Neural cell (in vitro differentiated cells): ENCODE measurements at regions not wholly inside any gene's neighbourhood (a gene's known extent, or its start where the extent isn't known, plus 50 kb on each side); places are given as distances from the start of the nearest gene placed in this dataset.

Experiments
- H2AFZ ChIP-seq: fragments of 200-600, 300-800 bp; sonication (generic), shearing (Covaris generic); 2 replicates; pipeline ENCODE4 v1.6.0; 2014; ENCODE audit warnings: low read depth, mild to moderate bottlenecking, antibody characterized with exemption, low read length, moderate library complexity
- H3F3A ChIP-seq: fragments of 200-600 bp; shearing (Covaris generic); 2 replicates; pipeline ENCODE4 v1.6.1; 2016; ENCODE audit warnings: mild to moderate bottlenecking, moderate library complexity, mixed read lengths, antibody characterized with exemption, low read length; ENCODE audit not compliant: insufficient read depth, poor library complexity, severe bottlenecking
- H3K27ac ChIP-seq: fragments of 200-600, 300-800 bp; sonication (generic), shearing (Covaris generic); 2 replicates; pipeline ENCODE4 v1.5.1; 2014; ENCODE audit warnings: mild to moderate bottlenecking, low read length, moderate library complexity
- H3K27me3 ChIP-seq: fragments of 300-800, 200-600 bp; sonication (generic), shearing (Covaris generic); 2 replicates; pipeline ENCODE4 v1.6.0; 2014; ENCODE audit warnings: mild to moderate bottlenecking, low read depth, low read length, moderate library complexity; ENCODE audit not compliant: insufficient read depth
- H3K36me3 ChIP-seq: fragments of 300-800, 200-600 bp; sonication (generic), shearing (Covaris generic); 2 replicates; pipeline ENCODE4 v1.5.1; 2014; ENCODE audit warnings: mild to moderate bottlenecking, antibody characterized with exemption, low read length, moderate library complexity; ENCODE audit not compliant: insufficient read depth
- H3K4me2 ChIP-seq: fragments of 300-800, 200-600 bp; sonication (generic), shearing (Covaris generic); 2 replicates; pipeline ENCODE4 v1.6.0; 2014; ENCODE audit warnings: mild to moderate bottlenecking, low read length
- H3K4me3 ChIP-seq: fragments of 300-800, 200-600 bp; sonication (generic), shearing (Covaris generic); 2 replicates; pipeline ENCODE4 v1.5.1; 2014; ENCODE audit warnings: mild to moderate bottlenecking, low read length, moderate library complexity
- H3K79me2 ChIP-seq: fragments of 200-600 bp; shearing (Covaris generic); replicated peaks from 2 replicates; pipeline ENCODE4 v1.6.0; 2014; ENCODE audit warnings: mild to moderate bottlenecking, low read length, moderate library complexity; ENCODE audit not compliant: insufficient read depth
- H3K9ac ChIP-seq: fragments of 300-800, 200-600 bp; sonication (generic), shearing (Covaris generic); 2 replicates; pipeline ENCODE4 v1.6.1; 2016; ENCODE audit warnings: mild to moderate bottlenecking, low read length, mixed read lengths
- H3K9me2 ChIP-seq: fragments of 200-600 bp; shearing (Covaris generic); 2 replicates; pipeline ENCODE4 v1.6.1; 2016; ENCODE audit warnings: mild to moderate bottlenecking, low read length, mixed read lengths; ENCODE audit not compliant: insufficient read depth
- H3K9me3 ChIP-seq: fragments of 200-600, 300-800 bp; sonication (generic), shearing (Covaris generic); 2 replicates; pipeline ENCODE4 v1.6.1; 2016; ENCODE audit warnings: mild to moderate bottlenecking, mixed run types, low read length, moderate library complexity, mixed read lengths
- H4K20me1 ChIP-seq: fragments of 200-600 bp; shearing (Covaris generic); 2 replicates; pipeline ENCODE4 v1.6.1; 2016; ENCODE audit warnings: mild to moderate bottlenecking, mixed run types; ENCODE audit not compliant: insufficient read depth
- EP300 ChIP-seq: fragments of 450-650 bp; conservative IDR thresholded peaks from 2 replicates; pipeline ENCODE4 v1.6.1; 2014; ENCODE audit warnings: antibody characterized with exemption, mild to moderate bottlenecking, moderate library complexity; ENCODE audit not compliant: poor library complexity, severe bottlenecking
- EZH2 ChIP-seq: fragments of 200-600, 300-800 bp; shearing (Covaris generic), sonication (generic); IDR thresholded peaks from 2 replicates; pipeline ENCODE4 v1.6.1; 2014; ENCODE audit warnings: antibody characterized with exemption, low read length, borderline replicate concordance, mild to moderate bottlenecking; ENCODE audit not compliant: insufficient read depth, poor library complexity, severe bottlenecking
- MXI1 ChIP-seq: fragments of 450-650 bp; conservative IDR thresholded peaks from 2 replicates; pipeline ENCODE4 v1.6.1; 2014; ENCODE audit warnings: antibody characterized with exemption, mild to moderate bottlenecking; ENCODE audit not compliant: poor library complexity, severe bottlenecking
- POLR2AphosphoS5 ChIP-seq: IDR thresholded peaks from 2 replicates; pipeline ENCODE4 v1.6.1; 2012
- RAD21 ChIP-seq: fragments of 450-650 bp; conservative IDR thresholded peaks from 2 replicates; pipeline ENCODE4 v1.6.1; 2014; ENCODE audit warnings: antibody characterized with exemption, mild to moderate bottlenecking, moderate library complexity
- SMC3 ChIP-seq: fragments of 450-650 bp; conservative IDR thresholded peaks from 2 replicates; pipeline ENCODE4 v1.6.1; 2014; ENCODE audit warnings: antibody characterized with exemption, mild to moderate bottlenecking, moderate library complexity; ENCODE audit not compliant: poor library complexity
- TAF1 ChIP-seq: IDR thresholded peaks from 2 replicates; pipeline ENCODE4 v1.6.1; 2012; ENCODE audit warnings: low read depth
- TF ChIP-seq, protein P1 (sequence below): IDR thresholded peaks from 2 replicates; pipeline ENCODE4 v1.6.1; 2012; ENCODE audit warnings: borderline replicate concordance
- TF ChIP-seq, protein P2 (sequence below): fragments of 450-650 bp; IDR thresholded peaks from 2 replicates; pipeline ENCODE4 v1.5.1; 2014; ENCODE audit warnings: antibody characterized with exemption, mild to moderate bottlenecking, moderate library complexity; ENCODE audit not compliant: poor library complexity, severe bottlenecking

DNA sequence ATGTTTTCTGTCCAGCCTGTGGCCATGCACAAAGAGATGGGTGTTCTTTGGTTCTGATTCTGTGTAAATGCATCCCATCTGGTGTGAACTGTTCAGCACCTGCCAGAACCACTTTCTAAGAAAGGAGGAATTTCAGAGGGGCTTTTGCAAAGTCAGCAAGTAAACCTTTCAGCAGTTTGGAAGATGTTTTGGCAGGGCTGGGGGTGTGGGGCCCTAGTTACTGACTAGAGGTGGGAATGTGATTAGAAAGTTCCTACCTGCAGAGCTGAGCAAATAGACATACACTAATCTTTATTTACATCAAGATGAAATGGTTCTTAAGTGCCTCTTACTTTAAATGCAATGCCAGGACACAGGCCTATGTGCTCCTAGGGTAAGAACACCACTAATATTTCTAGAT lies 378.1 kb upstream of the USP24 start:
- no peak for TF ChIP-seq EZH2
- TF ChIP-seq TAF1 = no peak
- TF ChIP-seq POLR2AphosphoS5 = no peak
- TF ChIP-seq, protein P1, sequence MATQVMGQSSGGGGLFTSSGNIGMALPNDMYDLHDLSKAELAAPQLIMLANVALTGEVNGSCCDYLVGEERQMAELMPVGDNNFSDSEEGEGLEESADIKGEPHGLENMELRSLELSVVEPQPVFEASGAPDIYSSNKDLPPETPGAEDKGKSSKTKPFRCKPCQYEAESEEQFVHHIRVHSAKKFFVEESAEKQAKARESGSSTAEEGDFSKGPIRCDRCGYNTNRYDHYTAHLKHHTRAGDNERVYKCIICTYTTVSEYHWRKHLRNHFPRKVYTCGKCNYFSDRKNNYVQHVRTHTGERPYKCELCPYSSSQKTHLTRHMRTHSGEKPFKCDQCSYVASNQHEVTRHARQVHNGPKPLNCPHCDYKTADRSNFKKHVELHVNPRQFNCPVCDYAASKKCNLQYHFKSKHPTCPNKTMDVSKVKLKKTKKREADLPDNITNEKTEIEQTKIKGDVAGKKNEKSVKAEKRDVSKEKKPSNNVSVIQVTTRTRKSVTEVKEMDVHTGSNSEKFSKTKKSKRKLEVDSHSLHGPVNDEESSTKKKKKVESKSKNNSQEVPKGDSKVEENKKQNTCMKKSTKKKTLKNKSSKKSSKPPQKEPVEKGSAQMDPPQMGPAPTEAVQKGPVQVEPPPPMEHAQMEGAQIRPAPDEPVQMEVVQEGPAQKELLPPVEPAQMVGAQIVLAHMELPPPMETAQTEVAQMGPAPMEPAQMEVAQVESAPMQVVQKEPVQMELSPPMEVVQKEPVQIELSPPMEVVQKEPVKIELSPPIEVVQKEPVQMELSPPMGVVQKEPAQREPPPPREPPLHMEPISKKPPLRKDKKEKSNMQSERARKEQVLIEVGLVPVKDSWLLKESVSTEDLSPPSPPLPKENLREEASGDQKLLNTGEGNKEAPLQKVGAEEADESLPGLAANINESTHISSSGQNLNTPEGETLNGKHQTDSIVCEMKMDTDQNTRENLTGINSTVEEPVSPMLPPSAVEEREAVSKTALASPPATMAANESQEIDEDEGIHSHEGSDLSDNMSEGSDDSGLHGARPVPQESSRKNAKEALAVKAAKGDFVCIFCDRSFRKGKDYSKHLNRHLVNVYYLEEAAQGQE = no peak
- TF ChIP-seq MXI1 = no peak
- no peak for TF ChIP-seq RAD21
- TF ChIP-seq SMC3 = no peak
- TF ChIP-seq, protein P2, sequence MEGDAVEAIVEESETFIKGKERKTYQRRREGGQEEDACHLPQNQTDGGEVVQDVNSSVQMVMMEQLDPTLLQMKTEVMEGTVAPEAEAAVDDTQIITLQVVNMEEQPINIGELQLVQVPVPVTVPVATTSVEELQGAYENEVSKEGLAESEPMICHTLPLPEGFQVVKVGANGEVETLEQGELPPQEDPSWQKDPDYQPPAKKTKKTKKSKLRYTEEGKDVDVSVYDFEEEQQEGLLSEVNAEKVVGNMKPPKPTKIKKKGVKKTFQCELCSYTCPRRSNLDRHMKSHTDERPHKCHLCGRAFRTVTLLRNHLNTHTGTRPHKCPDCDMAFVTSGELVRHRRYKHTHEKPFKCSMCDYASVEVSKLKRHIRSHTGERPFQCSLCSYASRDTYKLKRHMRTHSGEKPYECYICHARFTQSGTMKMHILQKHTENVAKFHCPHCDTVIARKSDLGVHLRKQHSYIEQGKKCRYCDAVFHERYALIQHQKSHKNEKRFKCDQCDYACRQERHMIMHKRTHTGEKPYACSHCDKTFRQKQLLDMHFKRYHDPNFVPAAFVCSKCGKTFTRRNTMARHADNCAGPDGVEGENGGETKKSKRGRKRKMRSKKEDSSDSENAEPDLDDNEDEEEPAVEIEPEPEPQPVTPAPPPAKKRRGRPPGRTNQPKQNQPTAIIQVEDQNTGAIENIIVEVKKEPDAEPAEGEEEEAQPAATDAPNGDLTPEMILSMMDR = no peak
- TF ChIP-seq EP300 = no peak

DNA sequence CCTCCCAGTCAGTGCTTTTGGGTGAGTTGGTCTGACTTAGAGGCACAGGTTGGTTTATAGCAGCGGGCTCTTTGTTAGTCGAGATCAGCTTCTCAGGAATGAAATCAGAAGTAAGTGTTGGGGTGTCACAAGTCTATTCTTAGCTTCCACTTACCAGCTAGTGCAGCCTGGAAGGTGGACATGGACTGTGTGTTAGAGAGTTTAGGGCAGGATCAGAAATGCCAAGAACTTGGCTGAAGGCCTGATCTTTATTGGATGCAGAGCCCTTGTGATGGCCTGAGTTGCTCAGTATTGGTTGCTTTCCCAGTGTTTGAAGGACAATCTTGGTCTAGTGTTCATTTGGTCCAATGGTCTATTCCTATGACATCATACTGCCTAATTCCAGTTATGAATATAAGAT lies 377.0 kb upstream of the USP24 start:
- Histone ChIP-seq H2AFZ (no peak overlapping the region), H3K4me3 (no peak overlapping the region), H3K36me3 (no peaks in the 10 kb centered on the region), H3K79me2 (no peaks in the 10 kb centered on the region), H3K4me2 (no peak overlapping the region), H3K27me3 (no peaks in the 10 kb centered on the region), H3K27ac (no peak overlapping the region), H3F3A (no peaks in the 10 kb centered on the region), H3K9ac (no peak overlapping the region), H4K20me1 (no peaks in the 10 kb centered on the region), H3K9me2 (no peaks in the 10 kb centered on the region), H3K9me3 (no peaks in the 10 kb centered on the region)
- no peak for TF ChIP-seq POLR2AphosphoS5
- TF ChIP-seq, protein P1 = no peak
- TF ChIP-seq, protein P2 = no peak

More for the DNA sequence above, 378.1 kb upstream of the USP24 start:
- Histone ChIP-seq H2AFZ (no peak overlapping the region), H3K9me3 (no peaks in the 10 kb centered on the region), H4K20me1 (no peaks in the 10 kb centered on the region), H3K27ac (no peak overlapping the region), H3K36me3 (no peaks in the 10 kb centered on the region), H3K9ac (no peak overlapping the region), H3K9me2 (no peaks in the 10 kb centered on the region), H3F3A (no peaks in the 10 kb centered on the region), H3K79me2 (no peaks in the 10 kb centered on the region), H3K4me3 (no peak overlapping the region), H3K4me2 (no peak overlapping the region), H3K27me3 (no peaks in the 10 kb centered on the region)
